K562 (cell line): ENCODE measurements at regions not wholly inside any gene's neighbourhood (a gene's known extent, or its start where the extent isn't known, plus 50 kb on each side); places are given as distances from the start of the nearest gene placed in this dataset.

Experiments
- GABPB2 ChIP-seq: fragments of 250-450 bp; sonication (Bioruptor Pico); conservative IDR thresholded peaks from 2 replicates; pipeline ENCODE4 v1.5.1; 2021; ENCODE audit warnings: mild to moderate bottlenecking
- ILK ChIP-seq: fragments of 450-650 bp; IDR thresholded peaks from 2 replicates; pipeline ENCODE4 v1.6.1; 2016; ENCODE audit warnings: missing genetic modification characterization, low read depth, mild to moderate bottlenecking, missing compliant biosample characterization, moderate library complexity, borderline replicate concordance
- KDM4B ChIP-seq, 2 experiments: fragments of 450-650 bp in 1 of 2; sonication (generic) in 1 of 2; IDR thresholded peaks; 2 replicates each; pipeline ENCODE4 v1.6.1; 2016 to 2017; ENCODE audit warnings: borderline replicate concordance in 2 of 2, antibody characterized with exemption in 1 of 2, low read depth in 1 of 2, mild to moderate bottlenecking in 1 of 2
- PTTG1 ChIP-seq: fragments of 450-650 bp; IDR thresholded peaks from 2 replicates; pipeline ENCODE4 v1.6.1; 2016; ENCODE audit warnings: low read depth, mild to moderate bottlenecking, missing genetic modification characterization, missing compliant biosample characterization
- RBM39 ChIP-seq: fragments of 200-400 bp; formaldehyde crosslinking; optimal IDR thresholded peaks from 2 replicates; pipeline ENCODE3; 2018; ENCODE audit warnings: low read depth, low read length
- ZNF354B ChIP-seq: fragments of 250-450 bp; sonication (Bioruptor Pico); IDR thresholded peaks from 2 replicates; pipeline ENCODE4 v1.4.0; 2020
- ZNF57 ChIP-seq: fragments of 450-650 bp; formaldehyde crosslinking; IDR thresholded peaks from 2 replicates; pipeline ENCODE4 v1.4.0; 2020; ENCODE audit warnings: mild to moderate bottlenecking, moderate library complexity
- TF ChIP-seq, protein P1 (sequence below), 3 experiments: IDR thresholded peaks in 2 of 3; conservative IDR thresholded peaks in 1 of 3; 2 replicates each; pipeline ENCODE4 v1.5.1; 2011 to 2012; ENCODE audit warnings: low read length in 3 of 3, mild to moderate bottlenecking in 3 of 3, control low read depth in 2 of 3, improper control_type of control experiment in 1 of 3, inconsistent platforms in 1 of 3, low read depth in 1 of 3, mixed read lengths in 1 of 3, moderate library complexity in 1 of 3; ENCODE audit not compliant: insufficient read depth in 2 of 3
- TF ChIP-seq, protein P2 (sequence below): fragments of 450-650 bp; formaldehyde crosslinking; conservative IDR thresholded peaks from 2 replicates; pipeline ENCODE4 v1.4.0; 2022; ENCODE audit warnings: mild to moderate bottlenecking, missing genetic modification characterization
- TF ChIP-seq, protein P3 (sequence below): fragments of 250-450 bp; sonication (Bioruptor Pico); IDR thresholded peaks from 2 replicates; pipeline ENCODE4 v1.8.0; 2021; ENCODE audit warnings: moderate library complexity, mild to moderate bottlenecking, inconsistent platforms

DNA sequence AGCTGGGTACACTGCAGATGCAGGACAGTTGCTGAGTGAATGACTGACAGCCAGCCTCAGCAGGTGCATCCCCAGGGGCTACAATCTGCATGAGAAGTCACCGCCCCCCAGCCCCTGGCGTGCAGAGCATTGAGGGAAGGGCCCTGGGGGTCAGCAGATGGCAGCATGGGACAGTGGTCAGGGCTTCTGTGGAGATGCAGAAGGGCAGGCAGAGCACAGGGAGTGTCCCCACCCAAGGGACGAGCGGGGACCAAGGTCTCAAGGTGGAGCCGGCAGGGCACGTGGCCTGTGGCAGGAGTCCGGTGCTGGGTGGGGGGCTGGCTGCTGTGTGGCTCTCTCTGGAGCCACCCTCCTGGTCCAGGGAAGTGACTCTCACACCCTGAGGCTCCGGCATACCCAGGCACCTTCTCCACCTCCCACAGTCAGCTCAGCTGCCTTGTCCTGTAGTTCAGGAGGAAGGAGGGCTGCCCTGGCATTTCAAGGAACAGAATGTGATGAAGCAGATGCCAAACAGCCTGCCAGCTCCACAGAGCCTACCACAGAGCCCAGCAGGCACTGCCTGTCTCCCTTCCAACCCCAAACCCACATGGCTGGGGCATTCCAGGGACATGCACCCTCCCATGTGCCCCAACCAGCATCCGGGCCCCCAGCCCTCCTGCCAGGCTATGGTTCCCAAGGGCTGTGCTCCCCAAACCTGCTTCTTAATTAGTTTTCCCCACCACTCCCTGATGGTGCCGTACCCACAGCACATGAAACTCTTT, 114.5 kb downstream of the TMEM130 start (continued):
- TF ChIP-seq PTTG1 (tag) (no peak), KDM4B (IDR thresholded peaks at IDR 0.05; ENCODE audit: borderline replicate concordance in 2 of 2, low read depth in 1 of 2) (no peak), GABPB2 (no peak), RBM39 (no peak), ZNF57 (CRISPR knock-in tag) (no peak), ZNF354B (CRISPR knock-in tag) (no peak), ILK (tag) (no peak)
- TF ChIP-seq, protein P1, sequence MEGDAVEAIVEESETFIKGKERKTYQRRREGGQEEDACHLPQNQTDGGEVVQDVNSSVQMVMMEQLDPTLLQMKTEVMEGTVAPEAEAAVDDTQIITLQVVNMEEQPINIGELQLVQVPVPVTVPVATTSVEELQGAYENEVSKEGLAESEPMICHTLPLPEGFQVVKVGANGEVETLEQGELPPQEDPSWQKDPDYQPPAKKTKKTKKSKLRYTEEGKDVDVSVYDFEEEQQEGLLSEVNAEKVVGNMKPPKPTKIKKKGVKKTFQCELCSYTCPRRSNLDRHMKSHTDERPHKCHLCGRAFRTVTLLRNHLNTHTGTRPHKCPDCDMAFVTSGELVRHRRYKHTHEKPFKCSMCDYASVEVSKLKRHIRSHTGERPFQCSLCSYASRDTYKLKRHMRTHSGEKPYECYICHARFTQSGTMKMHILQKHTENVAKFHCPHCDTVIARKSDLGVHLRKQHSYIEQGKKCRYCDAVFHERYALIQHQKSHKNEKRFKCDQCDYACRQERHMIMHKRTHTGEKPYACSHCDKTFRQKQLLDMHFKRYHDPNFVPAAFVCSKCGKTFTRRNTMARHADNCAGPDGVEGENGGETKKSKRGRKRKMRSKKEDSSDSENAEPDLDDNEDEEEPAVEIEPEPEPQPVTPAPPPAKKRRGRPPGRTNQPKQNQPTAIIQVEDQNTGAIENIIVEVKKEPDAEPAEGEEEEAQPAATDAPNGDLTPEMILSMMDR (IDR thresholded peaks at IDR 0.05 in 2 of 3, conservative IDR thresholded peaks at IDR 0.05 in 1 of 3; ENCODE audit: insufficient read depth in 2 of 3, low read depth in 1 of 3, low read length in 3 of 3) = peak; percentile 35 to 54 (median 45); a peak in 5 of 6 replicates
- TF ChIP-seq, protein P2, sequence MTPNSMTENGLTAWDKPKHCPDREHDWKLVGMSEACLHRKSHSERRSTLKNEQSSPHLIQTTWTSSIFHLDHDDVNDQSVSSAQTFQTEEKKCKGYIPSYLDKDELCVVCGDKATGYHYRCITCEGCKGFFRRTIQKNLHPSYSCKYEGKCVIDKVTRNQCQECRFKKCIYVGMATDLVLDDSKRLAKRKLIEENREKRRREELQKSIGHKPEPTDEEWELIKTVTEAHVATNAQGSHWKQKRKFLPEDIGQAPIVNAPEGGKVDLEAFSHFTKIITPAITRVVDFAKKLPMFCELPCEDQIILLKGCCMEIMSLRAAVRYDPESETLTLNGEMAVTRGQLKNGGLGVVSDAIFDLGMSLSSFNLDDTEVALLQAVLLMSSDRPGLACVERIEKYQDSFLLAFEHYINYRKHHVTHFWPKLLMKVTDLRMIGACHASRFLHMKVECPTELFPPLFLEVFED = no peak
- TF ChIP-seq, protein P3, sequence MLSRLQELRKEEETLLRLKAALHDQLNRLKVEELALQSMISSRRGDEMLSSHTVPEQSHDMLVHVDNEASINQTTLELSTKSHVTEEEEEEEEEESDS = no peak
- TF ChIP-seq, all 486 proteins: peak for 3
